GM18870 (cell line): ENCODE measurements at regions not wholly inside any gene's neighbourhood (a gene's known extent, or its start where the extent isn't known, plus 50 kb on each side); places are given as distances from the start of the nearest gene placed in this dataset.

ENCODE experiments used
- ATAC-seq: cut with Tn5 transposase; IDR thresholded peaks from one replicate; pipeline ENCODE4 v1.9.1; 2021; ENCODE audit warnings: moderate library complexity; ENCODE audit not compliant: unreplicated experiment

GRCh38 chr6:155968921-155969320 lies 513.3 kb upstream of the NOX3 start:
- ATAC-seq = no peak

DNA sequence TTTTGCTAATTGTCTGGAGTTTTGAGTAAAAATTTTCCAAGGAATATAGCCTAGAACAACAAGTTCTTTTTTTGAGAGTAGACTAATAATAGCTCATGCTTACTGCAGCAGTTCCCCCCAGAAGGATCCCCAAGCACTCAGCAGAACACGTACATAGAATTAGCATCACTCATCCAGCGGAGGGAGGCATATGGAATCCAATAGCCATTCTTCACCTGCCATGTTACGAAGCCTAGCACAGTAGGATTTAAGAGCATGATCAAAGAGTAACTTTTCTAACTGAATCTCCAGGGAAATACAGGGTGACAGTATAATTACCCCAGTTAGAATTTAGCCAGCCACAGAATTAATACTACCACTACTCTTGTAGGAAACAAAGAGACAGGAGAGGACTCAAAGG lies 511.7 kb upstream of the NOX3 start:
- ATAC-seq = no peak

DNA sequence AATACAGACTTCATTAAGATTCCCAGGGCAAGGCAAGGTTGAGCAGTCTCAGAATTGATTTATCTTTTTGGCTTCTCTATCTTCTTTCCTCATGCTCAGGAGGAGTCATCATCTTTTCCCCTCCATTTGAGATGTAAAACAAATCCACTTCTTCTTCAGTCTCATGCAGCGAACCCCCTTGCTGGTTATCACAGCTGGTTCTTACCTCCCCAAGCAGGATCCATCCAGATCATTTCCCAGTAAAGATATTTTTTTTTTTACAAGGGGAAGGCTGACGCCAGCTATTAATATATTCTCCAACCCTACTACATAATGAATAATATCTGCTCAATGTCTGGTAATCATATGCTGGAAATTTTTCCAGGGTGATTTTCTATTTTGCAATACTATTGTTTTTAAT lies 508.9 kb upstream of the NOX3 start:
- no peak for ATAC-seq

DNA sequence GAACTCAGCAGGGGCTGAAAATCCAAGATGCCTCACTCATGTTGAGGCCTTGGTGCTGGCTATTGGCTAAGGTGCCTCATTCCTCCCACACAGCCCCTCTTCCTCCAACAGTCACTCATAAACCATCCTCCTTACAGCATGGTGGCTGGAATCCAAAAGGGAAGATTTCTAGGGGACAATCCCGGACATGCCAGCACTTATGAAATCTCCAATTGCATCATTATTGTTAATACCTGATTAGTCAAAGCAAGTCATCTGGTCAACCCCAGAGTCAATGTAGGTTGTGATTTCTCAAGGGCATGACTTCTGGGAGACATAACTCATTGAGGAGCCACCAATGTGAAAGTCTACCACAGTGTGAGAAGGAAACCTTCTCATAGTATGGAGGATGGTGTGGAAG lies 506.6 kb upstream of the NOX3 start:
- no peak for ATAC-seq

DNA sequence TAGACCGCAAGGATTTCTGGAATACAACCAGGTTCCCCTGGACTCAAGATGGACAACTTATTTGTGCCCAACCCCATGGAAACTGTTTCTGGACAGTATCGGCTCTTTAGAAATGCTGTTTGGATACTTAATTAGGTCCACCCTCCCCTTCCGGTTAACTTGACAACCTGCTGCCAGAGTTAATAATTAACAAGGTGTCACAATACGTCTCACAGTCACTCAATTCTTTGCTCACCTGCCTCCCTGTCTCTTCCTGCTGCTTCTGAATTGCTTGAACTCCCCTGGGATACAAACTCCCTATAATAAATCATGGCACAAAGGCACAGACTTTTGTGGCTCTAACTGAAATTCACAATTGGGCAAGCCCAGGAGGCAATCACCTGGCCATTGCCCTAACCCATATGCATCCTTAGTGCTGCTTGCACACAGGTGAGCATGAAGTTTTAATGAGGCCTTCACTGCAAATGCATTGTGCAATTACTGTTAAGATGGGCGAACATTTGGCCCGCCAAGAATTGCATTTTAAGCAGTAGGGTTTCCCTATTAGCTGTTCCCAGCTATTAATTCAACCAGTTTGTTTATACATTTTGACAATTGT lies 504.4 kb upstream of the NOX3 start:
- no peak for ATAC-seq

DNA sequence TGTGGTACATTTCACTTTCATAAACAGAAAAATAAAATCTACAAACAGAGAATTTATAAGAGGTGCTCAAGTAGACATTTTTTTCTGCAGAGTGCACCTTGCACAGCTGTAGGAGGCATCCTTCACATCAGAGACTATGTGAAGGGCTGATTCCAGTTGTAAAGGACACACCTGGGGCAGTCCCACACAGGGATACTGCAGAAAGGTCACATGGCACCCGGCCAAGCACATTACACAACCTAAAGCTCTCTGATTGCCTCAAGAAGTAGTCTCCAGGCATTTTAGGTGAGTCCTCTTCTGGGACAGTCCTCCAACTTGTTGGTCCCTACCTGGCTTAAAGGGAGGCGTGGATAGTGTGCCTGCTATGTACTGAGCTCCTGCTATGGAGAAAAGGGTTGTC lies 502.9 kb upstream of the NOX3 start:
- ATAC-seq = no peak

DNA sequence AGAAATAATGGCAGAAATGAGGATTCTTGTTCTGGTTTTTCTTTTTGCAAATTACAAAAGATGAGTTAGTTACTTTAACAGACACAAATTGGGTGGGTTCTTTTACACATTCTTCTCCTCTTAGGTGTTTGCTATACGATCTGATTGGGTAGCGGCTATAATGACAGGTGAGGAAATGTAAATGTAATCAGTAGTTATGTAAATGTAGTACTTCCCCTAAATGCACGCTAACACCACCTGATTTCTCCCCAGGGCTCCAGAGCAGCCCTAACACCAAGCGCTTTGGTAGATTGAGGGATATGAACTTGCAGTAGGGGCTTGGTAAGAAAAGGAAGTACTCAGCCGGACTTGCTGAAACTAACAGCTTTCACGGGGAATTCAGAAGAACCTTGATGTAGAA lies 499.4 kb upstream of the NOX3 start:
- ATAC-seq = no peak

DNA sequence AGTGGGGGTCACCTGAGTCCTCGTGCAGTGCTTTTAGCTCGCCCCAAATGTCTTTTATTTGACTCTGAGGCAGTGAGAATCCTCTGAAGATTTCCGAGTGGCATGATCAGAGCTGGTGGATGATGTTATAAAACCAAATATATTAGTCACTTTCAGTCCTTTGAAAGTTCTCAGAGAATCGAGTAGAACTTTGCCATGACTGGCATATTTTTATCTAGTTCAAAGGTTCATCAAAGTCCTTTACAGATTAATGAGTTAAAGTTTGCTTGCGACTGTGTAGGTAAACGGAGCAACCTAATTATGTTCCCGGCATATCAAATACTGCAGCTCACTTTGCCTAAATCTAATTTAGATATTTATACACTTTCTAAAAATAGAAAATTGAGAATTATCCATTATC lies 498.5 kb upstream of the NOX3 start:
- no peak for ATAC-seq

GRCh38 chr6:155949256-155949655 lies 493.6 kb upstream of the NOX3 start:
- no peak for ATAC-seq

- no peak for ATAC-seq
Measured at GRCh38 chr6:155946860-155947259, 491.2 kb upstream of the NOX3 start.

GRCh38 chr6:155943635-155944034 lies 488.0 kb upstream of the NOX3 start:
- ATAC-seq = no peak

- ATAC-seq = no peak
Measured at GRCh38 chr6:155939253-155939652, 483.6 kb upstream of the NOX3 start.

GRCh38 chr6:155936551-155936950 lies 480.9 kb upstream of the NOX3 start:
- ATAC-seq = no peak

- no peak for ATAC-seq
Measured at GRCh38 chr6:155936127-155936526, 480.5 kb upstream of the NOX3 start.

DNA sequence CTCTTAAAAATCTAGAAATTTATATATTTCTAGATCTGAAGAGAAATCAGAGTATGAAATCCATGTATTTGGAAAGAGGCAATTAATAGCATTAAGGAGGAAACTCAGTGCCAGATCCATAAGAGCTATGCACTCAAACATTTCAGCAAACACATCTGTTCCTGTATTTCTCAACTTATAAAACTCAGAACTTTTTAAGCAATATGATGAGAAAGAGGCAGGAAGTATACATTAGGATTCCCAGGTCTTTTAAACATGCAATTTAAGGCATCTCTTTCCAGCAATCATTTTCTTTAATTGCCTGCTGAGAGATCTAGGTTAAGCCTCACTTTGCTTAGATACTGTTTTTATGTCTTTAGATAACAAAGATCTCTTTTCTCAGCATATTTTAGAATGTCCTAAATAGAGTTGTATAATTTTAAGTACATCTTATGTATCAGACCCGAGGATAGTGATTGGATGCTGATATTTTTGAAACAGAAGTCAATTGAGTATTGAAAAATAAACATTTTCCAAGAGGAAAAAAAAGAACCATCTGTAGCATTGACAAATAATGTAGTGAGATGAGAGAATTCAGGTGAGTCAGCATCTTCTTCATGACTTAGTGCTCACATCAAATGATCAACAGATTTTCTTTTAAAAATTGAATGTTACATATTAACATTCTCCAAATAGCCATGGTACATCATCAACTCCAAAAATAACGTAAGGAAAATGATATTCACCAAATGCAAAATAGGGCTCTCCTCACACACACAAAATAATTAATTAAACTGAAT lies 461.4 kb upstream of the NOX3 start:
- ATAC-seq = no peak

DNA sequence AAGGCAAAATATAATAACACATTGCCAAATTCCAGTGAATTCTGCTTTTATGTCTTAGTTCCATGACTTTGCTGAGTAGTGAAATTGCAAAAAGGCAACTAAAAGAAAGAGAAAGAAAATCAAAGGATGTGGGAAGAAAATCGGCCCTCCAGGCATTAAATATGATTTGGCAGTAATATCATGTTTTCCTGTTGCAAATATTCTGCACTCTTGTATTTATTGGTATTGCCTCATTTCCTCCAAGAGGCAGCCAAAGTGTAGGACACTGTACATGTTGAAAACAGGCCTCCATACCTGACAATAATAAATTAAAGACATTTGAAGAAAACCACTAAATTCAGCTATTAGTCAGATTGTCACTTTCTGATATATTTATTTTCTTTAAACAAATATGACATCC lies 460.0 kb upstream of the NOX3 start:
- no peak for ATAC-seq

DNA sequence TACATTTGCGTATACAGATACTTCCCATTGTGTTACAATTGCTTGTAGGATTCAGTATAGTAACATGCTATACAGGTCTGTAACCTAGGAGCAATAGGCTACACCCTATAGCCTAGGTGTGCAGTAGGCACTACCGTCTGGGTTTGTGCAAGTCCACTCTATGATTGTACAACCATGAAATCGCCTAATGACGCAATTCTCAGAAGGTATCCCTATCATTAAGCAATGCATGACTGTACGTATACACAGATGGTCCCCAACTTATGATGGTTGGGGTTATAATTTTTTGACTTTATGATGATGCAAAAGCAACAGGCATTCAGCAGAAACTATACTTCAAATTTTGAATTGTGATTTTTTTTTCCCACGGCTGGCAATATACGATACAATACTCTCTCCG lies 458.2 kb upstream of the NOX3 start:
- ATAC-seq = no peak

DNA sequence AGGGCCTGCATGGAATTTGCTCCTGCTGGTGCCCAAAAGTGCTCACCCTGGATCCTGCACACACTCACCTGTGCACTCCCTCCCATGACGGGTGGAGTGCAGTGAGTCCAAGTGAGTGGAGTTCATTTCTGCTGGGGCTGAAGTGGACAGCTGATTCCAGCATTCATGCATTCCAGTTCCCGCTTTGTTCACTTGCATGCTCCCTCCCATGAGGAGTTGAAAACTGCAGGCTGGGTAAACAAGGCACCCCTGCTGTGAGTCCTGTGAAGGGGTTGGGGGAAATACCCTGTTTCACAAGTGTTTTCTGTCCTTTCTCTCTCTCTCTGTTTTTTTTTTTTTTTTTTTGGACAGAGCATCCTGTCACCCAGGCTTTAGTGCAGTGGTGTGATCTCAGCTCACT lies 454.1 kb upstream of the NOX3 start:
- ATAC-seq = no peak

DNA sequence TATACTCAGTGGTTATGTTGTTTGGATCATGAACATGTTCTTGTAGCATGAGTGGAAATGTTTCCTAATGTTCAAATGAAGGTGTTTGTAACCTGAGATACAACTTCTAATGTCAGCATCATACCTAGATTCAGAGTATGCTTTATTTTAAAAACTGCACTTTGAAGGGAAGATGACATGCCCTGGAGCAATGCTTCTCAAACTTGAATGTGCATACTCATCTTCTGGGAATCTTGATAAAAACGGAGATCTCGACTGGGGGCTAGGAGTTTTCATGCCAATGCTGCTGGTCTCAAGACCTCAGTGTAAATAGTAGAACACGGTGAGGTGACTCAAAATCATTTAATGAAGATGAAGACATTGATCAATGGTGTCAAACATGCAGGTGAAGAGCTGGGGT lies 440.0 kb upstream of the NOX3 start:
- no peak for ATAC-seq

DNA sequence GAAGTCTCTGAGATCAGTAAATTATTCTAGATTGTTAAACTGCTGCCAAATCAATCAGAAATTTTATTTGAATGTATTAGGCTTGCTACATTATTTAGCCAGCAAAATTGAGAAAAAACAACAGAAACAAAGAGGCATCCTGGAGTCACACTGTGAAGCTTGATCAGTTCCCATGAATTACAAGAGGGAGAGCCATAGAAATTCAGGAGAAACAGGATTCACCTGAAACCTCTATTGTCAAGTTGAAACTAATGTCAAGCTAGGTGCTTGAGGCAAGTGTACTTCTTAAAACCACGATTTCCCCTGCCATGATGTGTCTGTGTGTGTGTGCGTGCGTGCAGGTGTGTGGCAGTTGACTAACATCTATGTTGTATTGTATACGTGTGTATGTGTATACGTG lies 439.1 kb upstream of the NOX3 start:
- ATAC-seq = no peak

GRCh38 chr6:155894262-155894661 lies 438.6 kb upstream of the NOX3 start:
- ATAC-seq = no peak

DNA sequence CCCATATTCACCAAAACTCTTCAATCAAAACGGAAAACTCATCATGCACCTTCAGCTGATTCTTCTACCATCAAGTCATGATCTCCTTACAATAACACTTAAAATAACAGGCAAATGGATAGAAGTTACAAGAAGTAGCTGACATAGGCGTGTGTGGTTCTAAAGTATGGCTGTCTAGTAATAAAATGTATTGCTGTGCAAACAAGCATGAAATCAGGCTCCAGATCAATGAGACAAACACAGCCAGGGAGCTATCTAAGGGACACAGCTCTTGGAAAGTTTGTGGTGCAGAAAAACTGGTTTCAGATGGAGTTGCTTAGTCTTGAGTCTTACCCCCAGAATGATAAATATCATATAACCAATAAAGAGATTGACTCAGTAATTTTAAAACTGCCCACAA lies 434.8 kb upstream of the NOX3 start:
- ATAC-seq = no peak

DNA sequence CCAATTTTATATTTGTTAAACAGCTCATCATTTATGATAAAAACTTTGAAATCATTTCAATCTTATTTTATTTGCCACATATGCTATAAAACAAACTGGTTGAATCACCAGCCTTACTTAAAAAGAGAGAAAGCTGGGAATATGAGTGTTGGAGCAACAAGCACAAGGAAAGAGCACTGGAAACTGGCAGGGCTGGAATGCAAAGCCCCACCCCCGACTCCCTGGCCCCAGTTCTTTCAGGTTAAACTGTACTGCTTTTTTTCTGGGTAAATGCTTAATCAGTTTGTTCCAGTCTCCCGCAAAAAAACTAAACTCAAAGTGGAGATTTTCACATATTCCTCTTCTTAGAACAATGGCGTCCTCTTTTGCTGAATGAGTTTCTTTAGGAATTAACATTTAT lies 433.8 kb upstream of the NOX3 start:
- no peak for ATAC-seq
